ENCODE measurements at regions not wholly inside any gene's neighbourhood (a gene's known extent, or its start where the extent isn't known, plus 50 kb on each side); places are given as distances from the start of the nearest gene placed in this dataset.
A peak's percentile ranks its signal among the peaks of the same experiment; 100 is the strongest.

DNA sequence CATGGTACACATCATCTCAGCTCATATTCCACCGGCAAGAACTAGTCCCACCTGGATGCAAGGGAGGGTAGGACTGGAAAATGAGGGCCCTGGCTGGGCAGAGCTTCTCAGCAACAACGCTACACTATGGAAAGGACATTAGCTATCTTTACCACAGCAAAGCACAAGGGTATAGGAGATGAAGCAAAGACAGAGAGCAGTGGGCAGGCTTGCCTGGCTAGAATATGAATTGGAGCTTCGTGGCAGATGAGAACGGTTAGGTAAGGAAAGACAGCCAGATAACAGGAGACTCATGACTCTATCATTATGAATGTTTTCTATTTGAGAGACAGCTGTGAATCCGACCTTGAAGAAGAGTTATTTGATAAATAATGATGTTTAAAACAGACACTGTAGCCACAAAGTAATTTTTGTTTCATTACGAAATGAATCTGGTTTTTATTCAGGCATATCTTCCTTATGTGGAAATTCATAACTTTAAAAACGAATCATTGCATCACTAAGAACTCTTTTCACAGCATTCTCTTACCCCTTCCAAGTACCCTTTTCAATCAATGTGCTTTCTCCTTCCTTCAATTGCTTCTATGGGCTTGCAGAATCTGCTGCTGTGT is 59.1 kb upstream of the PCED1B start:
- H3K4me1 ChIP-seq (replicated peaks; ENCODE audit: insufficient read depth), result peaks cover 30% of the 10 kb centered on the region
- peaks cover 9% of the 10 kb centered on the region; the same call in 1 of the 2 replicates for H3F3A ChIP-seq (ENCODE audit: insufficient read depth, low read depth)
- H3K4me2 ChIP-seq, result no peak overlapping the region
- POLR2A ChIA-PET (ENCODE audit: unreplicated experiment), result no interaction called here
- H3K36me3 ChIP-seq (ENCODE audit: low read depth), result no peaks in the 10 kb centered on the region
- CTCF ChIA-PET, result interaction anchor here (0.6 kb wide), 1 partner anchor 816 kb away, joined by 3 read pairs; no protein-coding TSS in a partner anchor
- no peaks in the 10 kb centered on the region for H4K20me1 ChIP-seq (ENCODE audit: insufficient read depth)
- TF ChIP-seq, protein P1, sequence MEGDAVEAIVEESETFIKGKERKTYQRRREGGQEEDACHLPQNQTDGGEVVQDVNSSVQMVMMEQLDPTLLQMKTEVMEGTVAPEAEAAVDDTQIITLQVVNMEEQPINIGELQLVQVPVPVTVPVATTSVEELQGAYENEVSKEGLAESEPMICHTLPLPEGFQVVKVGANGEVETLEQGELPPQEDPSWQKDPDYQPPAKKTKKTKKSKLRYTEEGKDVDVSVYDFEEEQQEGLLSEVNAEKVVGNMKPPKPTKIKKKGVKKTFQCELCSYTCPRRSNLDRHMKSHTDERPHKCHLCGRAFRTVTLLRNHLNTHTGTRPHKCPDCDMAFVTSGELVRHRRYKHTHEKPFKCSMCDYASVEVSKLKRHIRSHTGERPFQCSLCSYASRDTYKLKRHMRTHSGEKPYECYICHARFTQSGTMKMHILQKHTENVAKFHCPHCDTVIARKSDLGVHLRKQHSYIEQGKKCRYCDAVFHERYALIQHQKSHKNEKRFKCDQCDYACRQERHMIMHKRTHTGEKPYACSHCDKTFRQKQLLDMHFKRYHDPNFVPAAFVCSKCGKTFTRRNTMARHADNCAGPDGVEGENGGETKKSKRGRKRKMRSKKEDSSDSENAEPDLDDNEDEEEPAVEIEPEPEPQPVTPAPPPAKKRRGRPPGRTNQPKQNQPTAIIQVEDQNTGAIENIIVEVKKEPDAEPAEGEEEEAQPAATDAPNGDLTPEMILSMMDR (conservative IDR thresholded peaks at IDR 0.05), result no peak
- no peak for TF ChIP-seq EZH2 (IDR thresholded peaks at IDR 0.05; ENCODE audit: low read depth)
- H2AFZ ChIP-seq, result no peak overlapping the region
- H3K79me2 ChIP-seq (ENCODE audit: low read depth), result no peaks in the 10 kb centered on the region
- DNase-seq, result no peak
- no TSS peak for BruUV-seq (replicated peaks)
- H3K9me2 ChIP-seq (ENCODE audit: insufficient read depth), result no peaks in the 10 kb centered on the region
- no peaks in the 10 kb centered on the region for H3K27me3 ChIP-seq (ENCODE audit: insufficient read depth, low read depth)
- no peaks in the 10 kb centered on the region for H3K9me3 ChIP-seq (ENCODE audit: insufficient read depth, low read depth)
- intact Hi-C loops (cut with micrococcal nuclease; ENCODE audit: unreplicated experiment), result loop anchor here (2.0 to 10.0 kb wide), 6 partner anchors 36 to 1030 kb away; partner anchors contain the start of genes SCAF11 and SLC38A2
- no peak overlapping the region for H3K4me3 ChIP-seq
- H3K27ac ChIP-seq, result no peak overlapping the region

DNA sequence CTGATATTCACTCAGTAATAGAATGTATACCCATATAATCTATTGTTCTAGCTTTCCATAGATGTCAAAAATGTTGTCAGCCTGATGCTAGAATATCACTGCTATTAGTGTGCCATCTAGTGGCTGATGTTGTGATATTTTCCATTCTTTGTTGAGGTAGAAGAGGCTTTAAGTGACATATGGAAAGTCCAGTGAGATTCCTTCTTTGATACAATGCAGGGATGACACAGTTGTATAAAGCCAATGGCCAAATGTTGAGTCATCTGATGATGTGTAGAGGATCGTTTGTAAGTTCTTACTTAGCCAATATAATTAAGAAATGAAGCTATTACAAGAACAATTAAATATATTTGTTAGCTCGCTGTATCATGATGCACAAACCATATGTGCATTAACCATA is 58.1 kb upstream of the PCED1B start:
- H3K36me3 ChIP-seq (ENCODE audit: low read depth), result no peaks in the 10 kb centered on the region
- H3K9me2 ChIP-seq (ENCODE audit: insufficient read depth), result no peaks in the 10 kb centered on the region
- no peaks in the 10 kb centered on the region for H4K20me1 ChIP-seq (ENCODE audit: insufficient read depth)
- intact Hi-C loops (cut with micrococcal nuclease; ENCODE audit: unreplicated experiment), result loop anchor here (1.0 to 10.0 kb wide), 11 partner anchors 36 to 1030 kb away; partner anchors contain the start of genes SCAF11 and SLC38A2
- no peak overlapping the region for H3K4me2 ChIP-seq
- ChIA-PET POLR2A (ENCODE audit: unreplicated experiment) (interaction anchor here (0.6 to 1.0 kb wide), 3 partner anchors 37 to 889 kb away, joined by 4 to 5 read pairs (median 5); no protein-coding TSS in a partner anchor), CTCF (interaction anchor here (0.7 to 1.3 kb wide), 3 partner anchors 79 to 251 kb away, joined by 3 to 6 read pairs (median 3); no protein-coding TSS in a partner anchor)
- no TSS peak for BruUV-seq (replicated peaks)
- peaks cover 30% of the 10 kb centered on the region for H3K4me1 ChIP-seq (replicated peaks; ENCODE audit: insufficient read depth)
- H3K79me2 ChIP-seq (ENCODE audit: low read depth), result no peaks in the 10 kb centered on the region
- H3K9me3 ChIP-seq (ENCODE audit: insufficient read depth, low read depth), result no peaks in the 10 kb centered on the region
- no peak for TF ChIP-seq EZH2 (IDR thresholded peaks at IDR 0.05; ENCODE audit: low read depth)
- TF ChIP-seq, protein P1 (conservative IDR thresholded peaks at IDR 0.05), result peak; percentile 82
- no peak overlapping the region for H2AFZ ChIP-seq
- H3K27ac ChIP-seq, result no peak overlapping the region
- DNase-seq, result peak; percentile 28 to 72
- peaks cover 9% of the 10 kb centered on the region; the same call in 1 of the 2 replicates for H3F3A ChIP-seq (ENCODE audit: insufficient read depth, low read depth)
- no peak overlapping the region for H3K4me3 ChIP-seq
- no peaks in the 10 kb centered on the region for H3K27me3 ChIP-seq (ENCODE audit: insufficient read depth, low read depth)

- Histone ChIP-seq H4K20me1 (ENCODE audit: insufficient read depth) (no peaks in the 10 kb centered on the region), H3K27ac (peak overlapping the region; percentile 31), H3K9me2 (ENCODE audit: insufficient read depth) (no peaks in the 10 kb centered on the region), H3K36me3 (ENCODE audit: low read depth) (no peaks in the 10 kb centered on the region), H3F3A (ENCODE audit: insufficient read depth, low read depth) (peaks cover 9% of the 10 kb centered on the region; the same call in 1 of the 2 replicates), H3K27me3 (ENCODE audit: insufficient read depth, low read depth) (no peaks in the 10 kb centered on the region), H3K79me2 (ENCODE audit: low read depth) (no peaks in the 10 kb centered on the region), H3K4me3 (no peak overlapping the region), H3K4me2 (peak overlapping the region; percentile 51), H3K4me1 (replicated peaks; ENCODE audit: insufficient read depth) (peaks cover 30% of the 10 kb centered on the region), H3K9me3 (ENCODE audit: insufficient read depth, low read depth) (no peaks in the 10 kb centered on the region), H2AFZ (no peak overlapping the region)
- TF ChIP-seq, protein P1 (conservative IDR thresholded peaks at IDR 0.05), result no peak
- no peak for TF ChIP-seq EZH2 (IDR thresholded peaks at IDR 0.05; ENCODE audit: low read depth)
- intact Hi-C loops (cut with micrococcal nuclease; ENCODE audit: unreplicated experiment), result loop anchor here (5.0 to 10.0 kb wide), 3 partner anchors 475 to 897 kb away; partner anchors contain the start of gene SLC38A2
- CTCF ChIA-PET, result interaction anchor here (0.6 kb wide), 1 partner anchor 898 kb away, joined by 10 read pairs; no protein-coding TSS in a partner anchor
- DNase-seq, result peak in 1 of 2 experiments; percentile 67
- POLR2A ChIA-PET (ENCODE audit: unreplicated experiment), result no interaction called here
- BruUV-seq (replicated peaks), result no TSS peak
These were observed 57.1 kb upstream of the PCED1B start for GRCh38 chr12:47022296-47022695.
